Endothelial cell of umbilical vein (primary cell): ENCODE measurements at regions not wholly inside any gene's neighbourhood (a gene's known extent, or its start where the extent isn't known, plus 50 kb on each side); places are given as distances from the start of the nearest gene placed in this dataset.

Source experiments
- EZH2 ChIP-seq: IDR thresholded peaks from 2 replicates; pipeline ENCODE4 v1.6.1; 2012; ENCODE audit warnings: borderline replicate concordance, low read depth, mild to moderate bottlenecking, moderate library complexity, low read length, inconsistent platforms; ENCODE audit not compliant: severe bottlenecking
- FOS ChIP-seq: IDR thresholded peaks from 2 replicates; pipeline ENCODE4 v1.6.1; 2011; ENCODE audit warnings: mild to moderate bottlenecking, low read length, moderate library complexity, borderline replicate concordance; ENCODE audit not compliant: insufficient read depth
- MYC ChIP-seq: IDR thresholded peaks from one replicate; pipeline ENCODE4 v1.6.1; 2011; ENCODE audit warnings: mild to moderate bottlenecking, low read depth, low read length
- POLR2AphosphoS5 ChIP-seq: IDR thresholded peaks from 2 replicates; pipeline ENCODE4 v1.6.1; 2012; ENCODE audit warnings: low read depth, mild to moderate bottlenecking, control low read depth, low read length, moderate library complexity; ENCODE audit not compliant: insufficient read depth
- TF ChIP-seq, protein P1 (sequence below), 2 donors: IDR thresholded peaks; 1 replicate in 1 of 2; 2 replicates in 1 of 2; pipeline ENCODE4 v1.5.1; 2011; ENCODE audit warnings: low read length in 2 of 2, mild to moderate bottlenecking in 2 of 2, moderate library complexity in 2 of 2, control low read depth in 1 of 2, inconsistent platforms in 1 of 2, low read depth in 1 of 2; ENCODE audit not compliant: insufficient read depth in 1 of 2; ENCODE audit errors: extremely low read depth in 1 of 2
- TF ChIP-seq, protein P2 (sequence below): IDR thresholded peaks from 2 replicates; pipeline ENCODE4 v1.6.1; 2011; ENCODE audit not compliant: insufficient read depth, insufficient read length

DNA sequence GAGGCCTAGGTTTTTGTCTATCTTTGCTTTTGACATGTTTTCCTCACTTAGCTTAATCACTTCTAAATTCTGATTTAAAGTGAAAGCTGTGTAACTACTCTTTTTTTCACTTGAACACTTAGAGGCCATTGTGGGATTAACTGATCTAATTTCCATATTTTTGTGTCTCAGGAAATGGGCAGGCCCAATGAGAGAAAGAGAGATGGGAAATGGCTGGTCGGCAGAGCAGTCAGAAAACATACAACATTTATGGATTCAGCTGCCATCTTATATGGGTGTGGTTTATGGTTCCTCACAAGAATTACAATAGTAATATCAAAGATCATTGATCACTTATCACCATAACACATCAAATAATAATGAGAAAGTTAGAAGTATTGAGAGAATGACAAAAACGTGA lies 320.8 kb downstream of the PTPRC start:
- TF ChIP-seq POLR2AphosphoS5: no peak
- TF ChIP-seq, protein P1, sequence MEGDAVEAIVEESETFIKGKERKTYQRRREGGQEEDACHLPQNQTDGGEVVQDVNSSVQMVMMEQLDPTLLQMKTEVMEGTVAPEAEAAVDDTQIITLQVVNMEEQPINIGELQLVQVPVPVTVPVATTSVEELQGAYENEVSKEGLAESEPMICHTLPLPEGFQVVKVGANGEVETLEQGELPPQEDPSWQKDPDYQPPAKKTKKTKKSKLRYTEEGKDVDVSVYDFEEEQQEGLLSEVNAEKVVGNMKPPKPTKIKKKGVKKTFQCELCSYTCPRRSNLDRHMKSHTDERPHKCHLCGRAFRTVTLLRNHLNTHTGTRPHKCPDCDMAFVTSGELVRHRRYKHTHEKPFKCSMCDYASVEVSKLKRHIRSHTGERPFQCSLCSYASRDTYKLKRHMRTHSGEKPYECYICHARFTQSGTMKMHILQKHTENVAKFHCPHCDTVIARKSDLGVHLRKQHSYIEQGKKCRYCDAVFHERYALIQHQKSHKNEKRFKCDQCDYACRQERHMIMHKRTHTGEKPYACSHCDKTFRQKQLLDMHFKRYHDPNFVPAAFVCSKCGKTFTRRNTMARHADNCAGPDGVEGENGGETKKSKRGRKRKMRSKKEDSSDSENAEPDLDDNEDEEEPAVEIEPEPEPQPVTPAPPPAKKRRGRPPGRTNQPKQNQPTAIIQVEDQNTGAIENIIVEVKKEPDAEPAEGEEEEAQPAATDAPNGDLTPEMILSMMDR (IDR thresholded peaks at IDR 0.05; ENCODE audit: extremely low read depth in 1 of 2, insufficient read depth in 1 of 2, low read depth in 1 of 2, low read length in 2 of 2): no peak
- TF ChIP-seq, protein P2, sequence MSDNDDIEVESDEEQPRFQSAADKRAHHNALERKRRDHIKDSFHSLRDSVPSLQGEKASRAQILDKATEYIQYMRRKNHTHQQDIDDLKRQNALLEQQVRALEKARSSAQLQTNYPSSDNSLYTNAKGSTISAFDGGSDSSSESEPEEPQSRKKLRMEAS: no peak
- TF ChIP-seq EZH2: no peak
- no peak for TF ChIP-seq FOS
- TF ChIP-seq MYC: no peak
